Suprapubic skin (tissue), 4 donors: ENCODE measurements at regions not wholly inside any gene's neighbourhood (a gene's known extent, or its start where the extent isn't known, plus 50 kb on each side); places are given as distances from the start of the nearest gene placed in this dataset.

Experiments
- DNase-seq, 2 donors: peaks; one replicate each; pipeline ENCODE4 v3.0.0-alpha.2; 2019; ENCODE audit warnings: low spot score in 2 of 2
- H3K27ac ChIP-seq: fragments of 200-600 bp; sonication (generic); one replicate; pipeline ENCODE4 v1.5.1; 2019
- H3K27me3 ChIP-seq: fragments of 200-600 bp; sonication (generic); one replicate; pipeline ENCODE4 v1.5.1; 2019
- H3K36me3 ChIP-seq: fragments of 200-600 bp; sonication (generic); one replicate; pipeline ENCODE4 v1.5.1; 2019
- H3K4me1 ChIP-seq: fragments of 200-600 bp; sonication (generic); one replicate; pipeline ENCODE4 v1.5.1; 2019
- H3K4me3 ChIP-seq: fragments of 200-600 bp; sonication (generic); one replicate; pipeline ENCODE4 v1.5.1; 2019; ENCODE audit warnings: mild to moderate bottlenecking
- H3K9me3 ChIP-seq: fragments of 200-600 bp; sonication (generic); one replicate; pipeline ENCODE4 v1.5.1; 2019
- EP300 ChIP-seq: sonication (generic); formaldehyde crosslinking; IDR thresholded peaks from one replicate; pipeline ENCODE4 v1.6.1; 2017; ENCODE audit warnings: antibody characterized with exemption
- POLR2A ChIP-seq, 2 donors: fragments of 450-650 bp; IDR thresholded peaks; one replicate each; pipeline ENCODE4 v1.6.1; 2017; ENCODE audit warnings: antibody characterized with exemption in 2 of 2, mild to moderate bottlenecking in 2 of 2, moderate library complexity in 2 of 2
- POLR2AphosphoS5 ChIP-seq, 3 donors: sonication (generic); formaldehyde crosslinking; IDR thresholded peaks; one replicate each; pipeline ENCODE4 v1.6.1; 2017; ENCODE audit warnings: antibody characterized with exemption in 3 of 3
- WGBS: methylation state at CpG from one replicate; pipeline ENCODE4 v1.1.5; 2018; 5-methylcytosine and 5-hydroxymethylcytosine counted together
- TF ChIP-seq, protein P1 (sequence below), 2 donors: fragments of 200-600 bp in 1 of 2; fragments of 450-650 bp in 1 of 2; sonication (generic) in 1 of 2; IDR thresholded peaks; one replicate each; pipeline ENCODE4 v1.5.1; 2016 to 2019; ENCODE audit warnings: antibody characterized with exemption in 2 of 2, mild to moderate bottlenecking in 1 of 2, moderate library complexity in 1 of 2

- no peaks in the 10 kb centered on the region for H3K9me3 ChIP-seq
- DNase-seq, result no peak
- WGBS, result 81% methylated on average over 6 of the region's 6 CpGs
- no peaks in the 10 kb centered on the region for H3K36me3 ChIP-seq
- no peak overlapping the region for H3K27ac ChIP-seq
- no peak overlapping the region for H3K4me3 ChIP-seq
- no peaks in the 10 kb centered on the region for H3K27me3 ChIP-seq
- TF ChIP-seq POLR2A (IDR thresholded peaks at IDR 0.05), result no peak
- TF ChIP-seq, protein P1, sequence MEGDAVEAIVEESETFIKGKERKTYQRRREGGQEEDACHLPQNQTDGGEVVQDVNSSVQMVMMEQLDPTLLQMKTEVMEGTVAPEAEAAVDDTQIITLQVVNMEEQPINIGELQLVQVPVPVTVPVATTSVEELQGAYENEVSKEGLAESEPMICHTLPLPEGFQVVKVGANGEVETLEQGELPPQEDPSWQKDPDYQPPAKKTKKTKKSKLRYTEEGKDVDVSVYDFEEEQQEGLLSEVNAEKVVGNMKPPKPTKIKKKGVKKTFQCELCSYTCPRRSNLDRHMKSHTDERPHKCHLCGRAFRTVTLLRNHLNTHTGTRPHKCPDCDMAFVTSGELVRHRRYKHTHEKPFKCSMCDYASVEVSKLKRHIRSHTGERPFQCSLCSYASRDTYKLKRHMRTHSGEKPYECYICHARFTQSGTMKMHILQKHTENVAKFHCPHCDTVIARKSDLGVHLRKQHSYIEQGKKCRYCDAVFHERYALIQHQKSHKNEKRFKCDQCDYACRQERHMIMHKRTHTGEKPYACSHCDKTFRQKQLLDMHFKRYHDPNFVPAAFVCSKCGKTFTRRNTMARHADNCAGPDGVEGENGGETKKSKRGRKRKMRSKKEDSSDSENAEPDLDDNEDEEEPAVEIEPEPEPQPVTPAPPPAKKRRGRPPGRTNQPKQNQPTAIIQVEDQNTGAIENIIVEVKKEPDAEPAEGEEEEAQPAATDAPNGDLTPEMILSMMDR (IDR thresholded peaks at IDR 0.05), result no peak
- no peak for TF ChIP-seq EP300
- no peak for TF ChIP-seq POLR2AphosphoS5 (IDR thresholded peaks at IDR 0.05)
- no peaks in the 10 kb centered on the region for H3K4me1 ChIP-seq
Measured at GRCh38 chr10:33942508-33942907, 608.0 kb upstream of the NRP1 start.

- H3K9me3 ChIP-seq, result no peaks in the 10 kb centered on the region
- DNase-seq, result no peak
- WGBS, result 57% methylated on average over 2 of the region's 3 CpGs
- H3K4me1 ChIP-seq, result no peaks in the 10 kb centered on the region
- H3K36me3 ChIP-seq, result no peaks in the 10 kb centered on the region
- no peak overlapping the region for H3K4me3 ChIP-seq
- TF ChIP-seq, protein P1 (IDR thresholded peaks at IDR 0.05), result no peak
- TF ChIP-seq POLR2AphosphoS5 (IDR thresholded peaks at IDR 0.05) (no peak), POLR2A (IDR thresholded peaks at IDR 0.05) (no peak), EP300 (no peak)
- H3K27me3 ChIP-seq, result no peaks in the 10 kb centered on the region
- no peak overlapping the region for H3K27ac ChIP-seq
Measured at GRCh38 chr10:33939892-33940291, 605.4 kb upstream of the NRP1 start.

- no peaks in the 10 kb centered on the region for H3K9me3 ChIP-seq
- no peak overlapping the region for H3K27ac ChIP-seq
- DNase-seq, result no peak
- H3K4me3 ChIP-seq, result no peak overlapping the region
- 83% methylated on average over 4 of the region's 4 CpGs for WGBS
- no peaks in the 10 kb centered on the region for H3K4me1 ChIP-seq
- no peaks in the 10 kb centered on the region for H3K27me3 ChIP-seq
- H3K36me3 ChIP-seq, result no peaks in the 10 kb centered on the region
- TF ChIP-seq POLR2AphosphoS5 (IDR thresholded peaks at IDR 0.05) (no peak), POLR2A (IDR thresholded peaks at IDR 0.05) (no peak), EP300 (no peak)
- TF ChIP-seq, protein P1 (IDR thresholded peaks at IDR 0.05), result no peak
Measured at GRCh38 chr10:33939410-33939809, 604.9 kb upstream of the NRP1 start.

GRCh38 chr10:33938001-33938400, 603.5 kb upstream of the NRP1 start:
- no peaks in the 10 kb centered on the region for H3K4me1 ChIP-seq
- H3K4me3 ChIP-seq, result no peak overlapping the region
- H3K36me3 ChIP-seq, result no peaks in the 10 kb centered on the region
- TF ChIP-seq, protein P1 (IDR thresholded peaks at IDR 0.05), result no peak
- no peak for TF ChIP-seq EP300
- no peak for TF ChIP-seq POLR2A (IDR thresholded peaks at IDR 0.05)
- no peak for TF ChIP-seq POLR2AphosphoS5 (IDR thresholded peaks at IDR 0.05)
- no peak overlapping the region for H3K27ac ChIP-seq
- no peaks in the 10 kb centered on the region for H3K27me3 ChIP-seq
- 92% methylated on average over 3 of the region's 3 CpGs for WGBS
- DNase-seq, result no peak
- no peaks in the 10 kb centered on the region for H3K9me3 ChIP-seq

DNA sequence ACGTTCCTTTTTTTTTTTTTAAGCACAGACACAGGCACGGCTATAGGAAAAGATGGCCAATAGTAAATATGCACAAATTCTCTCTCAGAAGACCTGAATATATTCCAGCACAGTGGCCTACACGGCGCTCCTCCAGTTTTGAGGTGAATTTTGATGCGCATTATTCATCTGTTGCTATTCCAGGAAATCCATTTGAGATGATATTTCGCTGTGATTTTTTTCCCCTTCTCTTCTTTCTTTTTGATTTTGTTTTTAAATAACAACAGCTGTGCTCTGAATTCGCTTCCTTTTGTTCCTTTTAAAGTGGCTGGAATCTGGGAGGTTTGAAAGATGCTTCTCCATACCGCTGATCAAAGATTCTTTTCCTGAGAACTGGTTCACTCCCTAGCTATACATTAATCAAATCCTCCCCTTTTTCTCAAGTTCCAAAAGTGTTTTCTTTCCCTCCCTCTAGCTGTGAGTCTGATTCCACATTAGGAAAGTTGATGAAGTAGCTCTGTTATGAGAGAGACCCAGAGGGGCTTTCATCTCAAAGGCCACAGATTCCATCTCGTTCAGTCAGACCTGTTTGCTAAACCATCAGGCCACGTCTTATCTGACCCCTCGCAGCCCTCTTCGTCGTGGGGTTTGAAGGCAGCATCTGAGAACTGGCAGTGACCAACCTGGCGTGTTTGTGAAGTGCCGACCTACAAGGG, 602.7 kb upstream of the NRP1 start:
- H3K9me3 ChIP-seq, result no peaks in the 10 kb centered on the region
- no peaks in the 10 kb centered on the region for H3K27me3 ChIP-seq
- TF ChIP-seq, protein P1 (IDR thresholded peaks at IDR 0.05), result no peak
- TF ChIP-seq POLR2A (IDR thresholded peaks at IDR 0.05), result no peak
- no peak for TF ChIP-seq POLR2AphosphoS5 (IDR thresholded peaks at IDR 0.05)
- no peak for TF ChIP-seq EP300
- no peak overlapping the region for H3K27ac ChIP-seq
- no peaks in the 10 kb centered on the region for H3K4me1 ChIP-seq
- WGBS, result 77% methylated on average over 15 of the region's 15 CpGs
- H3K36me3 ChIP-seq, result no peaks in the 10 kb centered on the region
- DNase-seq, result no peak
- H3K4me3 ChIP-seq, result no peak overlapping the region
